ENCODE measurements at regions not wholly inside any gene's neighbourhood (a gene's known extent, or its start where the extent isn't known, plus 50 kb on each side); places are given as distances from the start of the nearest gene placed in this dataset.
A peak's percentile ranks its signal among the peaks of the same experiment; 100 is the strongest.

DNA sequence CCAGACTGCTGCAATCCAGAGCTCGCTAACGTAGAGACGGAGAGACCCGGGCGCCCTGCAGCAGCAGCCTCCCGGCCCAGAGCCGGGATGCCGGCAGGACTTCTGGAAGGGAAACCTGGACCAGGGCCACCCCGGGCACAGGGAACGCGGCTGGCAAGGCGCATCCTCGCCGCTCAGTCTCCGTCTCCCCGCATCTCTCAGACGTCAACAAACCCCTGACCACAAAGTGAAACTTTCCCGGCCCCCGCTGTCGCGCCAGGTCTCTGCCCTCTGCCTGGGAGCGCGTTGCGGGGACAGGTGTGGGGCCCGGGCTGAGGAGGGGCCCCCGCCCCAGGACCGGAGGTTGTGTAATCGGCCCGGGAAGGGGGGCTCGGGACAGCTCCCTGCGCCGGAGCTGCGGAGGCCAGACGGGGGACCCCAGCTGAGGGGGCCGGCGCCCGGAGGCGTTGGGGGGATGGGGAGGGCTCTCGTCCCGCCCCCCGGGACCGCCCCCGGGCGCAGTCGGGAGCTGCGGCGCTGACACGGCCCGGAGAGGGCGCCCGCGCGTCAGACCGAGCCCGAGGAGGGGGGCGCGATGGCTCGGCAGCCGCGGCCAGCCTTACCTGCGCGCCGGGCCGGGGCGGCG, 116.6 kb upstream of the HIVEP3 start:
- Histone ChIP-seq H3K9me3 (replicated peaks in 1 of 2; ENCODE audit: control insufficient read depth in 1 of 2, insufficient read depth in 1 of 2, low read length in 2 of 2) (no peaks in the 10 kb centered on the region), H4K20me1 (ENCODE audit: insufficient read depth, low read length) (no peaks in the 10 kb centered on the region), H3K9ac (ENCODE audit: insufficient read depth, low read length, poor library complexity, severe bottlenecking) (peak overlapping the region; percentile 69), H2AFZ (ENCODE audit: insufficient read depth, low read depth, low read length, poor library complexity, severe bottlenecking) (peak overlapping the region; percentile 92), H3K4me2 (replicated peaks; ENCODE audit: extremely low read depth, low read length, poor library complexity, severe bottlenecking) (peak overlapping the region; percentile 98), H3K4me1 (ENCODE audit: control insufficient read depth in 1 of 2, insufficient read depth in 2 of 2, low read length in 2 of 2) (peaks cover 15 to 20% of the 10 kb centered on the region in 2 donors), H3K27me3 (ENCODE audit: control insufficient read depth in 2 of 2, insufficient read depth in 2 of 2, low read length in 2 of 2) (peaks cover 0 to 8% of the 10 kb centered on the region in 2 donors), H3K4me3 (replicated peaks in 1 of 3; ENCODE audit: low read depth in 2 of 3, low read length in 3 of 3) (peak overlapping the region; percentile 69 to 88 (median 81)), H3K27ac (ENCODE audit: low read depth in 1 of 2, low read length in 2 of 2) (no peak overlapping the region), H3K79me2 (ENCODE audit: insufficient read depth, low read length) (no peaks in the 10 kb centered on the region), H3K36me3 (replicated peaks in 1 of 2; ENCODE audit: control insufficient read depth in 1 of 2, insufficient read depth in 2 of 2, low read length in 2 of 2) (no peaks in the 10 kb centered on the region)
- H3K27me3 Mint-ChIP-seq (ENCODE audit: low read depth in 3 of 3), result peaks cover 7 to 12% (median 9%) of the 10 kb centered on the region in 3 donors
- peaks cover 17% of the 10 kb centered on the region for H3K4me1 Mint-ChIP-seq
- intact Hi-C loops (cut with micrococcal nuclease), result loop anchor here (10.0 kb wide), 2 partner anchors 201 to 231 kb away; no protein-coding TSS in a partner anchor
- TF ChIP-seq, protein P1, sequence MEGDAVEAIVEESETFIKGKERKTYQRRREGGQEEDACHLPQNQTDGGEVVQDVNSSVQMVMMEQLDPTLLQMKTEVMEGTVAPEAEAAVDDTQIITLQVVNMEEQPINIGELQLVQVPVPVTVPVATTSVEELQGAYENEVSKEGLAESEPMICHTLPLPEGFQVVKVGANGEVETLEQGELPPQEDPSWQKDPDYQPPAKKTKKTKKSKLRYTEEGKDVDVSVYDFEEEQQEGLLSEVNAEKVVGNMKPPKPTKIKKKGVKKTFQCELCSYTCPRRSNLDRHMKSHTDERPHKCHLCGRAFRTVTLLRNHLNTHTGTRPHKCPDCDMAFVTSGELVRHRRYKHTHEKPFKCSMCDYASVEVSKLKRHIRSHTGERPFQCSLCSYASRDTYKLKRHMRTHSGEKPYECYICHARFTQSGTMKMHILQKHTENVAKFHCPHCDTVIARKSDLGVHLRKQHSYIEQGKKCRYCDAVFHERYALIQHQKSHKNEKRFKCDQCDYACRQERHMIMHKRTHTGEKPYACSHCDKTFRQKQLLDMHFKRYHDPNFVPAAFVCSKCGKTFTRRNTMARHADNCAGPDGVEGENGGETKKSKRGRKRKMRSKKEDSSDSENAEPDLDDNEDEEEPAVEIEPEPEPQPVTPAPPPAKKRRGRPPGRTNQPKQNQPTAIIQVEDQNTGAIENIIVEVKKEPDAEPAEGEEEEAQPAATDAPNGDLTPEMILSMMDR (IDR thresholded peaks at IDR 0.05), result peak; percentile 56
- WGBS (ENCODE audit: insufficient coverage), result under 1% methylated on average over 61 of the region's 66 CpGs
- H3K9me3 Mint-ChIP-seq, result peaks cover 0 to 2% (median 0%) of the 10 kb centered on the region in 7 donors
- H3K4me3 Mint-ChIP-seq, result peak overlapping the region; percentile 82 to 88
- H3K27ac Mint-ChIP-seq, result peak overlapping the region in 5 of 7 donors; percentile 18 to 53 (median 48)
- H3K36me3 Mint-ChIP-seq, result peaks cover 0 to 2% of the 10 kb centered on the region in 2 donors
- DNase-seq, result peak in 1 of 3 donors; percentile 12

DNA sequence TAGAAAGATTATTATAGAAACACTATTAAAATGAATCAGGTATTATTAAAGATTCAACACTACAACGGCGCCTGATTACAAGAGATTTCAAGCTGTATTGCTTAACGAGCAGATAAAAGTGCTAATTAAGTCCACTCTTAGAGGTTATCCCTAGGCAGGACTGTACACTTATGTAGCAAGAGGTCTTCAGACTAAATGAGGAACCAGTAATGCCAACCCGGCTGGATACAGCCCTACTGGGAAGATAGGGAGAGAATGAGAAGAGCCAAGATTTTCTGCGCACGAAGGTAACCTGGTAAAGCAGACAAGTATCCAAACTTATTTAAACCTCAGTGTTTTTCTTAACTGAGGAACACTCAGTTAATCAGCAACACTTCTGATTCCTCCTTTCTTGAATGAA, 115.7 kb upstream of the HIVEP3 start:
- H3K9ac ChIP-seq (ENCODE audit: insufficient read depth, low read length, poor library complexity, severe bottlenecking), result no peak overlapping the region
- H3K9me3 ChIP-seq (replicated peaks in 1 of 2; ENCODE audit: control insufficient read depth in 1 of 2, insufficient read depth in 1 of 2, low read length in 2 of 2), result no peaks in the 10 kb centered on the region
- H4K20me1 ChIP-seq (ENCODE audit: insufficient read depth, low read length), result no peaks in the 10 kb centered on the region
- peaks cover 7 to 12% (median 9%) of the 10 kb centered on the region in 3 donors for H3K27me3 Mint-ChIP-seq (ENCODE audit: low read depth in 3 of 3)
- intact Hi-C loops (cut with micrococcal nuclease), result loop anchor here (10.0 kb wide), 2 partner anchors 200 to 230 kb away; no protein-coding TSS in a partner anchor
- peaks cover 17% of the 10 kb centered on the region for H3K4me1 Mint-ChIP-seq
- no peak overlapping the region for H3K27ac ChIP-seq (ENCODE audit: low read depth in 1 of 2, low read length in 2 of 2)
- H3K27ac Mint-ChIP-seq, result peak overlapping the region in 2 of 7 donors; percentile 49 to 53
- peaks cover 0 to 2% (median 0%) of the 10 kb centered on the region in 7 donors for H3K9me3 Mint-ChIP-seq
- peak overlapping the region; percentile 82 to 88 for H3K4me3 Mint-ChIP-seq
- peaks cover 0 to 2% of the 10 kb centered on the region in 2 donors for H3K36me3 Mint-ChIP-seq
- H3K36me3 ChIP-seq (replicated peaks in 1 of 2; ENCODE audit: control insufficient read depth in 1 of 2, insufficient read depth in 2 of 2, low read length in 2 of 2), result no peaks in the 10 kb centered on the region
- WGBS (ENCODE audit: insufficient coverage), result 70% methylated on average over 3 of the region's 6 CpGs
- peaks cover 15 to 20% of the 10 kb centered on the region in 2 donors for H3K4me1 ChIP-seq (ENCODE audit: control insufficient read depth in 1 of 2, insufficient read depth in 2 of 2, low read length in 2 of 2)
- no peaks in the 10 kb centered on the region for H3K79me2 ChIP-seq (ENCODE audit: insufficient read depth, low read length)
- peak overlapping the region; percentile 92 for H2AFZ ChIP-seq (ENCODE audit: insufficient read depth, low read depth, low read length, poor library complexity, severe bottlenecking)
- DNase-seq, result peak; percentile 25 to 65 (median 53)
- peak overlapping the region; percentile 98 for H3K4me2 ChIP-seq (replicated peaks; ENCODE audit: extremely low read depth, low read length, poor library complexity, severe bottlenecking)
- TF ChIP-seq, protein P1 (IDR thresholded peaks at IDR 0.05), result no peak
- peaks cover 0 to 8% of the 10 kb centered on the region in 2 donors for H3K27me3 ChIP-seq (ENCODE audit: control insufficient read depth in 2 of 2, insufficient read depth in 2 of 2, low read length in 2 of 2)
- peak overlapping the region in 1 of 3 experiments; percentile 88 for H3K4me3 ChIP-seq (replicated peaks in 1 of 3; ENCODE audit: low read depth in 2 of 3, low read length in 3 of 3)

Data from CD14-positive monocyte (primary cell).